Esophagus squamous epithelium (tissue), 4 donors: ENCODE measurements at regions not wholly inside any gene's neighbourhood (a gene's known extent, or its start where the extent isn't known, plus 50 kb on each side); places are given as distances from the start of the nearest gene placed in this dataset.

Source experiments
- CTCF ChIP-seq, 6 experiments: fragments of 450-650 bp in 4 of 6; fragments of 200-600 bp in 2 of 6; sonication (generic) in 2 of 6; IDR thresholded peaks; one replicate each; pipeline ENCODE4 v1.5.1; 2016 to 2019; ENCODE audit warnings: antibody characterized with exemption in 6 of 6, mild to moderate bottlenecking in 4 of 6, moderate library complexity in 4 of 6
- POLR2A ChIP-seq, 4 donors: fragments of 450-650 bp; IDR thresholded peaks; one replicate each; pipeline ENCODE4 v1.6.1; 2017; ENCODE audit warnings: antibody characterized with exemption in 4 of 4, mild to moderate bottlenecking in 4 of 4, moderate library complexity in 3 of 4

GRCh38 chr9:134505032-134505431, 136.6 kb upstream of the COL5A1 start:
- TF ChIP-seq CTCF (IDR thresholded peaks at IDR 0.05), result no peak
- no peak for TF ChIP-seq POLR2A (IDR thresholded peaks at IDR 0.05)
